HG02763 (cell line): ENCODE measurements at regions not wholly inside any gene's neighbourhood (a gene's known extent, or its start where the extent isn't known, plus 50 kb on each side); places are given as distances from the start of the nearest gene placed in this dataset.

ENCODE experiments used
- ATAC-seq: cut with Tn5 transposase; IDR thresholded peaks from one replicate; pipeline ENCODE4 v1.9.1; 2021; ENCODE audit warnings: mild to moderate bottlenecking, moderate library complexity; ENCODE audit not compliant: unreplicated experiment

DNA sequence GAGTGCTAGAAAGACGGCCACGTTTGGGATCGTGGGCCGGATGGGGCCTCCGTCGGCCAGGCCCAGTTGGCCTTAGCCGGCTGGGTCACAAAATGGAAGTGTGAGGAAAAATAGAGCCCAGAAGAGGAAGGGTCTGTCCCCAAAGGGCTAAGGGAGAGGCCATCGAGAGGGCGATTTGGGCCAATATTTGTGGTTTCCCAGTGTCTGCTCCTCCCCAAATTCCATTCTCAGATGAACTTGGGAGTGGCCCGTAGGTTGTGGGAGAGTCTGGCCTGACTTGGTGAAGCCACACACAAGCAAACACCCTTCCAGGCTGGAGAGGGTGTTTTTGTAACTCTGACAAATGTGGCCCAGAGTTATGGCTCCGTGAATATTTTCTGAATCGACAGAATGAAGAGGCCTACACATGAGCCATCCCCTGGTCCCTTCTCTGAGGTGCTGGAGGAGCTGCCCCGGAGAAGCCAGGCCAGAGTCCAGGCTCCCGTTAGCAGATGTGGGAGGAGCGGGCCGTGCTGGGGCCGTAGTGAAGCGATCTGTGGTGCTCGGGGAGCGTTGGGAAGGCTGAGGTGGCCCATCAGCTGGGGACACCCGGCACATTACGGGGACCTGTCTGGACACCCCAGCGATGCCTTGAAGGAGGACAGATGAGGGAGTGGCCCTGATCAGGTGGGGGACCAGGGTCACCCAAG is 73.5 kb upstream of the PPARA start:
- ATAC-seq: no peak

DNA sequence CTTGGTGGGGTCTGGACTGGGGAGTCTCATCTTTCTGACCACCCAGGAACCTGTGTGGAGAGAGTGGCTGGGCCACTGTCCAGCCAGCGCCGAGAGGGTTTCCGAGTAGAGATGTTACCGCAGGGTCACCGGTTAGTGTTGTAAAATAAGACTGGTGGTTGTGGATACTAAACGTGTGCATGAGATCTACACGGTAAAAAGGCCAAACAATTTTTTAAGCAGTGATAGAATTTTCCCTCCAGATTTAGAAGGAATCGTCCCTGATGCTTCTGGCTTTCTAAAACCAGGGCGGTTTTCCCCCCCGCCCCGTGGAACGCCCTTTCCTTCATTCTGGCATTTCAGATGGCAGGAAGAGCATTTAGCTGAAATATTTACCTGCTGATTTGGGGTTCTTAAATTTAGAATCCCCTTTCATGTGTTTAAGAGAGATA is 72.6 kb upstream of the PPARA start:
- no peak for ATAC-seq

DNA sequence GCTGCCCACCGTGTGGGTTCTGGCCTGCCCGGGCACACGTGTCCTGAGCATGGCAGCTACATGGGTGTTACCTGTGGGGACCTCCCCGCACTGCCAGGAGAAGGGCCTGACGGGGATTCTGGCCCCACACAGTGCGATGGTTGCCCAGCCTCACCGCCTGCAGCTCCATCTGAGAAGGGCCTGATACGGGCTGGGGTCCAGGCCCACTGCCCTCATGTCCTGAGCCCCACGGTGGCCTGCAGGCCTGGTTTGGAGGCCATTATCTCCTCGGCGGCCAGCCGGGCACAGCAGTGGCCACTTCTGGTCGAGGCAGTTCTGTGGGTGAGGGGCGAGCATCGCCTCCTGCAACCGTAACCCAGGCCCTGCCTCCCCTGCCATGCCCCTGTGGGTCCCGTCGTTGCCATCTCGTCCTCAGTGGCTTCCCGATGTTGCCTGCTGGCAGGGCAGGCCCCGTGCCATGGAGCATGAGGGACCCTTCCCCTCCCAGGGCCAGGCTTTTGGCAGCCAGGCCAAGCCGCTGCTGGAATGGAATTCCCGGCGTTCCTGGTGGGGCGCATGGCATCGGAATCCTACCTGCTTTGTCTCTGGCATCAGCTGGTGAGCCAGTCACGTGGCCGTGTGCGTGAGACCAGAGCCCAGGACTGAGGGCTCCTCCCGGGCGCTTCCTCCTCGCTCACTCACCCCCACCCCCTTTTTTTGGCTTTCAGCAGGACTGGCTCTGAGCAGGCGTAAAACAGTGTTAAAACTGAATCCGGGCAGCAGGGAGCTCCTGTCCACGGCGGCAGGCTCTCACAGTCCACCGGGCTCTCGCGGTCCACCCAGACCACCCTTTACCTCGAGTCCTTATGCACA is 71.9 kb upstream of the PPARA start:
- ATAC-seq: no peak

DNA sequence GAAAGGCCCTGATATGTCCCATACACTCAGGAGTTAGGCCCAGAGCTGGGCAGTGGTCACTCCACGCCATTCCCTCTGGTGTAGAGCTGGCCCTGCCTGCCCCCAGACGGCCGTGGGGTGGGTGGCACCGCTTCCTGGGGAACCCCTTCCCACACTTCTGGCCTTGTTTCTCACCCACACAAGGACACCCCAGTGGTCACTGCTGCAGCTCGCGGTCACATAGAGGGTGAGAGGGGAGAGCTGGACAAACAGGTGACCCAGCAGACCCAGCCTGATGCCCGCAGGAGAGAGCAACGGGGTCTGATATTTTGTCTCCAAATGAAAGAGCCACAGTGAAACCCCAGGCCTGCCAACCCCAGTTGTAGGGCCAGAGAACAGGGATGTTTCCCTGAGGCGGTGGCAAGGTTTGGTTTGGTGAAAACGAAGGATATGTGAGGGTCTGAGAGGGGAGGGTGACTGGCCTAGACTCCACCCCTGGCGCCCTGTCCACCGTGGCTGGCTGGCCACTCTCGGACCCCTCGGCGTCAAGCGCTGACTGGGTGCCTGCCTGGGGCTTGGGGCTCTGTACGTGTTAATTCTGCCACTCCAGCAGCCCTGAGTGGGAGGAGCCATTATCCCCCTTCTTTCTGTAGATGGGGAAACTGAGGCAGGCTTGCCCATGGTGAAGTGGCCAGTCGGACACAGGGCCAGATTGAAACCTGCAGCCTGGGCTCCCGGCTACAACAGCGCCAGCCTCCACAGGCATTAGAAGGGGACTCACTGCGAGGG is 71.0 kb upstream of the PPARA start:
- ATAC-seq: no peak

DNA sequence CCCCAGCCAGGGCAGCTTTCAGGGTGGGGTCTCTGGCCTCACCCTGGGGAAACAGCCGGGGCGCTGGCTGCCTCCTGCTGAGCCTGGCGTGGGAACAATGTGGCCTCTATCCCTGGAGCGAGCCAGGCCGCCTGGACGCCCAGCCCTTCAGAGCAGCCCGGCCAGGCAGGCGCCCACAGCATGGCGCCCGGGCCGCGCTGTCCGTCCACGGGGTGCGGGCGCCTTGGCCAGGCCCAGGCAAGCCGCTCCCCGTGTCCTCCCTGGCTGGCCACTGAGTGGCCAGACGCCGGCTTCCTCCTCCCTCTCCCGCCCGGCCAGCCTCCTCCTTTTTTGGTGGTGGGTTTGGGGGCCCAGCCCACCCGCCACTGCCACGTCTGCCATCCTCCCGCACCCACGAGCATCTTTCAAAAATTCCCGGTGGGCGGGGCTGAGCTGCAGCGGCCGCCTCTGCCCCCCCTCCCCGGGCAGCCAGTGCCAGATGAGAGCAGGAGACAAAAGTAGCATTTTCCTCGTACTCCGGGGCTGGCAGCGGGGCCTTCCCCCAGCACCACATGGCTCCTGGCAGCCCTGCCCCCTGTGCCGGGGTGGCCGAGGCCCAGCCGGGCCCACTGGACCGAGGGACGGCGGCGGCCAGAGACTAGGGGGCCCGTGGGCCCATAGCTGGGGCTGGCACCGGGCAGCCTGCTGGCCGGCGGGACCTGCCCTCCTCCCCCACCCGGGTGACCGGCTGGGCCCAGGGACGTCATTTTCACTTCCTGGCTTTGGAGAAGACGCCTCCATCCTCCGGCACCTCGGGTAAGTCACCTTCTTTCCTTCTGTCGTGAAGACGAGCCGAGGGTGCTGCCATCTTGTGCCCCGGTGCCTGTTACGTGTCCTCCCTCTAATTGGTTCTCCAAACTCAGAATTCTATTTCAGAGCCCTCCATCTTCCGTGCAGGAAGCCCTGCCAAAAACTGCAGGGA is 70.2 kb upstream of the PPARA start:
- no peak for ATAC-seq

GRCh38 chr22:46081036-46081830 is 69.1 kb upstream of the PPARA start:
- ATAC-seq: no peak

DNA sequence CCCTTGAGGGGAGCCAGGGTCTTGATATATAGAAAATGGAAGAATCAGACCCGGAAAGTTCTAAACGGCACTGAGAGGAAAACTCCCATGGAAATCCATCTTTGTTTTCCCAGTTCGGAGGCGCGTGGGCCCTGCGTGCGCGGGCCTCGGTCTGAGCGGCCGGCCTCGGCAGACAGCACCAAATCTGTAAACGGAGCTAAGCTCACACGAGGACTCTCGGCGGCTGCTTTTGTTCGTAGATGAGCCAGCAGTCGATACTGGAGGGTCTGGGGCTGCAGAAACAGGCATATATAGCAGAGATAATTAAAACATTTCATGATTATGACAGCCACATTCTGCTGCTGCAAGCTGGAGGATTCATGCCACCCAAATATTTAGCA is 68.5 kb upstream of the PPARA start:
- no peak for ATAC-seq

- ATAC-seq: no peak
These were observed 67.7 kb upstream of the PPARA start for GRCh38 chr22:46082633-46083032.

- ATAC-seq: no peak
These were observed 66.7 kb upstream of the PPARA start for GRCh38 chr22:46083383-46084350.

DNA sequence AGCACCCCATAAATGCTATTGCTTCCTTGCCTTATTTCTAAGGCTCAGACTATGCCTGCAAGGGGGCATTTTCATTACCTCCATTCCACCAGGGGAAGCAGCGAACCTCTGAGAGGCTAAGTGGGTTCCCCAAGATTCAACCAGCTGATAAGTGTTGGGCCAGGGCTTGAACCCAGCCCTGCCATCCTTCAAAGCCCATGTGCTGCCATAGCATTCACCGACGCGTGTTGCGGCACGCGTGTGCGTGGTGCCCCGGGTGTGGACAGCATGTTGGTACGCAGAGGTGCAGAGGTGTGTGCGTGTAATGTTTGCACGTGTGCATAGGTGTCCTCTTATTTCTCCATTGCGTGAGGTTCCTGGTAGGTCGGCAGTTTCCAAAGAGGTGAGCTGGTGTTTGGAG is 66.0 kb upstream of the PPARA start:
- ATAC-seq: no peak

DNA sequence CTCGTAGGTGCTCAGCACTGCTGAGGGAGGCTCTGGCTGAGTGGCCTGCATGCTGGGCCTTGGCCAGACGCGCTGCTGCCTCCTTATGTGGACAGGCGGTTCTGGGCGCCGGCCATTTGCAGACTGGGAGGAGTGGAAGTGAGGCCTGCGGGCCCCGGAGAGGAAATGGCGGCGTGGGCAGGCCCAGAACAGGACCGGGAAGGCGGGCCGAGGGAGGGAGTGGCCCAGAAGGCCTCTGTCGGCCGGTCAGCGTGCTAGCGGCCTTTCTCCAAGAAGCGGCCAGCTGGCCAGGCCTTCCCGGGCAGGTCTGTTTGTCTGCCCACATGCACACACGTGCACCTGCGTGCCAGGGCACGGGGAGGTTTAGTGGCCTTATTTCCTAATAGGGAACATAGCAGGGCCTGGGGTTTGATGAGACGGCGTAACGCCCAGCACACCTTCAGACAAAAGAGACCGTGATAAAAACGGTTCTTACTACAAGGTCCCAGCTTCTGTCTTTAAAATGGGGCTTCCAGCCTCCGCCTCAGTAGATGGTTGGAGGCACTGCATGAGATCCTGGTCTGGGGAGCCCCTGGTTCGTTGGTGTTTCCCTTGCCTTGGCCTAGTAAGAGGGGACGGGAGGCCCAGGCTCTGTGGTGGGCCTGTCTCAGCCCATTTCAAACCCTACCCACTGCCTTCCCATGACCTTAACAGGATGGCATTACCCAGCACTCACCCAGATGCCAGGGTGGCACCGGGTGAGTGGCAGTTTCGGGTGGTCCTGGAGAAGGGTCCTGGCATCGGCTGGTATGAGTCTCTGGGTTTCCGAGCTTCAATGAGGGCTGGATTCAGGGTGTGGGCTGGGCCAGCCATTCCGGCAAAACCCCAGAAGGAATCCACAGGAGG is 65.1 kb upstream of the PPARA start:
- ATAC-seq: no peak

GRCh38 chr22:46085828-46086576 is 64.3 kb upstream of the PPARA start:
- ATAC-seq: no peak

DNA sequence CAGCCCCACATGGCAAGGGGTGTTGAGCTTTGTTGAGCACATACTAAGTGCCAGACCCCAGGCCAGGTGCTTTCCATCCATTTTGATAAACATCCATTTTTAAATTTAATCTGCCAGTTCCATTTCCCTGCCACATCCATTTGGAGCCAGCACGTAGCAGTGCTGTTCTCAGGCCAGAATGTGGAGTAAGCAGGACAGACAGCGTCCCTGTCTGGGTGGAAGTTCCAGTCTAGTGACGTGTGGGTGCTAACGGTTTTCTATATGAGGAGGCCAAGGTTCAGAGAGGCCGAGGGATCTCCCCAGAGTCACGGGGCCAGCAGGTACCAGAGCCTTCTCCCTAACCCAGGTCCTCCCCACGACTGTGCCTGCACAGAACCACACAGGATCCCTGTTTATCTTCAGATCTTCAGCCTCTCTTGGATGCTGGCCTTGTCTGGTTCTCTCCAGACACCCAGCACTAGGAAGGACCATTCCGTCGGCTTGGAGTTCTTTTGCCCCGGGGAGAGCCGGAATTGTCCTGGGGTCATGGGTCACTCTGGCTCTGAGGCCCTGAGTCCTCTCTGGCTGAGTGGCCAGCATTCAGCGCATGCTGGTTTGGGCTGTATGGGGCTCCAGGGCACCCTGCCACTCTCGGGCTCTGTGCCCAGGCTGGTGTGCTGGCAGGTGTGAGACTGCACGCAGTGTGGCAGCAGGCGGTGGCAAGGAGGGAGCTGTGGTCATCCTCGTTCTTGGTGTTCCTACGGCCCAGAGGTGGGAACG is 63.6 kb upstream of the PPARA start:
- ATAC-seq: no peak

- no peak for ATAC-seq
These were observed 63.0 kb upstream of the PPARA start for GRCh38 chr22:46087336-46087690.

DNA sequence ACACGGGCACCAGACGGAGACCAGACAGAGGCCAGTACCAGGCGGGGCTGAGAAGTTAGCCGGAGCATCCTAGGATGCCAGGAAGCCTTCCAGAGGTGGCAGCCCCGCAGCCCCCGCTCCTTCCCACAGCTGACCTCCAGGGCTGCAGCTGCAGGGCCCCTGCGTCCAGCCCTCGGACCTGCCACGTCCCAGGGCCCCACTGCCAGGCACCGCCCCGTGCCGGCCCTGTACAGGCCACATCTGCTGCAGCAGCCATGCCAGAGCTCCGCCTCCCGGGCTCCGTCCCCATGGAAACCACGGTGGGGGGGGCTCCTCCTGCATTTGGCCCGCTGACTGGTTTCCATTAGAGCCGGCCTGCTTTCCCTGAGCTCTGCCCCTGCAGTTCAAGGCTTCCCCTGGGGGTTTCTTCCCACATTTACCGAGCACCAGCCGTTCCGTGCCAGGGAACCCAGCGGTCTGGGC is 62.5 kb upstream of the PPARA start:
- no peak for ATAC-seq
